GM21717 (cell line): ENCODE measurements at regions not wholly inside any gene's neighbourhood (a gene's known extent, or its start where the extent isn't known, plus 50 kb on each side); places are given as distances from the start of the nearest gene placed in this dataset.
"Not testable (repeated sequence)": the region's sequence is repeated elsewhere in the genome, so short reads cannot be mapped to it uniquely, and the experiment has no call there.

Source experiments
- ATAC-seq: cut with Tn5 transposase; IDR thresholded peaks from one replicate; pipeline ENCODE4 v1.9.1; 2021; ENCODE audit warnings: mild to moderate bottlenecking, moderate library complexity; ENCODE audit not compliant: unreplicated experiment

DNA sequence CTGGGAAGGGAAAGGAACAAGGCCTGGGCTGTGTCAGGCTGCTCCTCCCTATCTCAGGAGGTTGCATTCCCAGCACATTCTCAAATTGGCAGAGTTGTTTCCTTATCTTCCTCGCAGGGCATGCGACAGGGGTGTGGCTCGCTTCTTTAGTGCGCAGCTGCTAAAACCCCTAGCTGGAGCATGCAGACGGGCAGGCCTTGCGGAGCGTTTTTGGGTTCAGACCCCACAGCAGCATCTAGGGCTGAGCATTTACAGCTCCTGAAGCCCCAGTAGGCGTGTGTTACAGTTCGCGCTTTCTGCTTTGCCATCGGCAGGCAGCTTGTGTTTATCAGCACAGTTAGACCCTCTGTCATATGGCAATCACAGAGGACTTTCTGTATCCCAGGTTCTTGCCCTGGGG, 392.4 kb downstream of the TECRL start:
- no peak for ATAC-seq

DNA sequence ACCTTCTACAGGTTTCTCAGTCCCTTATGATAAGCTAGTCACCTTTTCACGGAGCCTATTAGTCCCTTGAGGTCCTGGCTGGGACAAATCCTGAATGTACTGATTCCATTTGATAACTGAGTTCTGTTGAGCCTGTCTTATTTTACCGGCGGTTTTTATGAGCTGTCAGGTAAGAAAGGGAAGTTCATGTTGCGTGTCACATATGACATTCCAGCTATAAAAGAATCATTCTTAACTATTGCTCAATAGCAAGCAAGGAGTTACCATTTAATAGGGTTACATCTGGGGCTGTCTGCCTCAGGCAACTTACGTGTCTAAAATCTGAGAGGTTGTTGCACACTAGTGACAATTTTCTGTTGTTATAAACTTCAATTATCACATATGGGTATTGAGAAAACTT, 394.6 kb downstream of the TECRL start:
- ATAC-seq = no peak

DNA sequence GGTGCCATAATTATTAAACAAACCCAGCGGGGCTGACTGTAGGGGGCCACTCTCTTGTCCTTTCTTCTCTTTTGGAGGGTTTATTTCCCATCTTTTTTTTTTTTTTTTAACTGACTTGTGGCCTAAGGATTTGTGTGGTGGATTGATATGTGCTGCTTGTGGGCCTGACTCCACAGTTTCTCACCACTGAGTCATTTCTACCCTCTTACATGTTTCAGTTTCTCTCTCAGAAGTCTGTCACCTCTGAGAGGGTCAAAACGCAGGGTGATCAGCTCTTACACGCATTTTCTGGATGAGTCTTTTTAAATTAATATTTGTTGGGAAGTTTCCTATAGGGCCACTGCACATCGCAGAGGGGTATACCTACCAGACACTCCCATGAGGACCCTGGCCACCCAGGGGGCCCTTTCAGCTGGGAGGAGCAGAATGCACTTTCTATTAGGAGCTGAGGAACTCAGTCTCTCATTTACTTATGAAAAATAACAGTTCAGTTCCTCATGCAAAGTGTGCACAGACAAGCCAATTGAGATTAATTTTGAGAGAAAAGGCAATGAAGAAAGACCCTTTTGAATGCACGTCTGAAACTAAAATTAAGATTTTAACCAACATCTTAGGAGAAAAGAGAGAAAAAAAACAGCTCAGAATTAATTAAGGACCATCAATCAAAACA, 407.9 kb downstream of the TECRL start:
- peak; percentile 100 for ATAC-seq

DNA sequence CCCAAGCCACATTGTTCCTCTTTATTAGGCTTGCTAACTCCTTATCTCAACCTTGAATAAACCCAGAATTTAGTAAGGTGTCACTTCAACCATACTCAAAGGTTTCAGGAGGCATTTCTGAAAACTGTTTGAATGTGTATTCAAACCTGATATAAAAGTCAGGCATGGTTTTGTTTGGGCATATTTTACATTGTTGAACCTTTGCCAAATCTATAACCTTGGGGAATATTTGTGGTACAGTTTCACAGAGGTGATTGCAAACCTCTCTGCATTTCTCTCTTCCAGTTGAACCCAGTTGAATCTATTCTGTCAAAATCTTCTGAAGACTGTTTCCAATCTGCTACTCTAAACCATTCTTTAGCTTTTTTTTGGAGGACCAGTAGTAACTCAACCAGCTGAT, 409.0 kb downstream of the TECRL start:
- ATAC-seq = no peak

DNA sequence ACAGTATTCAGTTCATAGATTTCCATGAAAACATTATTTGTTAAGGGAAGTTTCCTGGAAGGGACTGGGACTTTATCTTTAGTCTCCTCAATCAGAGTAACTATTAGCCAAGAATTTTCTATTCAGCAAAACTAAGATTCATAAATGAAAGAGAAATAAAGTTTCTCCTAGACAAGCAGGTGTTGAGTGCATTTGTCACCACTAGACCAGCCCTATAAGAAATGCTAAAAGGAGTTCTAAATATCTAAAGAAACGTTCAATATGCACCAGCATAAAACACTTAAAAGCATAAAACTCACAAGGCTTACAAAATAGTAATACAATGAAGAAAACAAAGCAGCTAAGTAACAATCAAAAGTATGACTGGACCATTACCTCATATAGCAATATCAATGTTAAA, 423.0 kb downstream of the TECRL start:
- ATAC-seq = no peak

DNA sequence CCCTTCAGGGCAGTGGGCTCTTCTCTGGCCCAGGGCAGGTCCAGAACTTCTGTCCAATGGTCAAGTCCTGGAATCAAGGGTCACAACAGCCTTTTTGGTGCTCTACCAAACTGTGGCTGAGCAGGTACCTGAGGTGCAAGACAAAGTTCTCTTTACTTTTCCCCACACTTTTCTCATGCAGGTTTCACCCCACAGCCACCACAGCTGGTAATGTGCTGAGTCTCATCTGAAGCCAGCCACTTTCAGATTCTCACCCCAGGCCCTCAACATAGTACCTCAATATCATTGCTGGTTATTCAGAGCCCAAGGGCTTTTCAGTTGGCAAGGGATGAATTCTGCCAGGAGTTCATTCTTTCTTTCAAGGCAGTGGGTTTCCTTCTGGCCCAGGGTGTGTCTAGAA, 426.0 kb downstream of the TECRL start:
- no peak for ATAC-seq

DNA sequence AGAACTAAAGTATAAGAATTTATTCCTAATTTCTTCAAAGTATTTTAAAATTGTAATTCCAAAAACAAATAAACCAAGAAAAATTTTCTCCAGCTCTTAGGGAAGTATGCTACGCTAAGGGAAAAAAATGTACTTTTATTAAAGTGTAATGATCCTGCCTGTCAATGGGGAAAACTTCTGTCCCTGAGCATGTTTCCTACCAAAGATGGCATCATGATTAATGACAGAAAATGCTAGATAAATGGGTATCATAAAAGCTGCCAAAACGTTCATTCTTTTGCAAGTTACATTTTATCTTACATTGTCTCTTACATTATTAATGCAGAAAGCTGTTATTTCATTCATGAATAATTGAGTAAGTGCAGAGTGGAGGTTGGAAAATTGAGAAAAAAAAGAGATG, 443.4 kb downstream of the TECRL start:
- no peak for ATAC-seq

DNA sequence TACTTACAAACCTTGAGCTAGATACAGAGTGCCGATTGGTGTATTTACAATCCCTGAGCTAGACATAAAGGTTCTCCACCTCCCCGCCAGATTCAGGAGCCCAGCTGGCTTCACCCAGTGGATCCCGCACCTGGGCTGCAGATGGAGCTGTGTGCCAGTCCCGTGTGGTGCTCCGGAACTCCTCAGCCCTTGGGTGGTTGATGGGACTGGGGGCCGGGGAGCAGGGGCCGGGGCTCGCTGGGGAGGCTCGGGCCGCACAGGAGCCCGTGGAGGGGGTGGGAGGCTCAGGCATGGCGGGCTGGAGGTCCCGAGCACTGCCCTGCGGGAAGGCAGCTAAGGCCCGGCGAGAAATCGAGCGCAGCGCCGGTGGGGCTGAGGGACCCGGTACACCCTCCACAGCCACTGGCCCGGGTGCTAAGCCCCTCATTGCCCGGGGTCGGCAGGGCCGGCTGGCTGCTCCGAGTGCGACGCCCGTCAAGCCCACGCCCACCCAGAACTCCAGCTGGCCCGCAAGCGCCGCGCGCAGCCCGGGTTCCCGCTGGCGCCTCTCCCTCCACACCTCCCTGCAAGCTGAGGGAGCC, 466.5 kb downstream of the TECRL start:
- ATAC-seq = not testable (repeated sequence)

DNA sequence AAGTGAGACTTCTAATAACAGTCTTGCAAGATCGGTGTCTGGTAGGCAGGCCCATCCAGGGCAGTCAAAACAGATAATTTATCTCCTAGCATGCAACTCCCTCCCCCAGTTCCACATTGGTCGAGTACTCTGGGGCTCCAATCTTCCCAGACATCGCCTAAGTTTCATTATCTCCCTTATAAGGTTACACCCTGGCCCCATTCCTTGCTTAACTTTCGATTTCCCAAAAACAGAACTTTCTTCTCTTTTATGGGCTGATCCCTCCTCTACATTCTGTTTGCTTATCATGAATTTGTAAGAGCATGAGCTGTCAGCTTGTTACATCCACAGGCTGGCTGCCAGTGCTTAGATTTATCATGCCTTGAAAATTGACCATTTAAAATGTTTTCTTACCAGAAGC, 471.3 kb downstream of the TECRL start:
- ATAC-seq = no peak

DNA sequence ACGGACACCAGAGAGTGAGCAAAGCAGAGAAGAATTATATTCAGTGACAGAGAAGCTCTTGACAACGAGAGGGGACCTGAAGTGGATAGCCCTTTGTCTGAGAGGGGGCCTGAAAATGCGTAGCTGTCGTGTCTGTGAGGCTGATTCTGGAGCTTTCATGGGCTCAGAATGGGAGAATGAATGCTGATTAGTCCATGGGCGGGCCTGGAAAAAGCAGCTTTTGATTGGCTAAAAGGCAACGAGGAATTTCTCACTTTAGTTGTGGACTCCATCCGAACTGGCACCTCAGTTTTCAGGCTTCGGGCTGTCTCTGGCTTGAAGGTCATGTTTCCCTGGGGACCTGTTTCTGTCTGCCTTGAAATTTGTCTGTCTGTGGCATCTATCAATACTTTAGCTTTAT, 487.1 kb downstream of the TECRL start:
- ATAC-seq = no peak

DNA sequence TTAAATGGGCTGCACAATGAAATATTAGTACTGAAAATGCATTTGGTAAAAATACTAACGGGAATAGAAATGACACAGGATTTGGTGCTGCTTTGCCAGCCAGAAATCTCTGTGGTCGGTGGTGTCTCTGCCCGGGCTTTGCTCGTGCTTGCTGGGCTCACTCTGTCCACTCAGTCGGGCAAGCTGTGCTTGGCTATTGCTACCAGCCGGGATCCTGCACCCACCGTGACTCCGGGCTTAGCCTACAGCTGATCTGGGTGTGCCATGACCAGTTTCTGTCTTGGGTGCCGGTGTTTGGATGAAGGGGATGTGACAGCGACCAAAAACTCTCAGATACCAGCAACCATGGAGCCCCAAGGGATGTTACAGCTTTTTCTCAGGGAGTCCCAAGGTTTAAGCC, 487.7 kb downstream of the TECRL start:
- no peak for ATAC-seq

DNA sequence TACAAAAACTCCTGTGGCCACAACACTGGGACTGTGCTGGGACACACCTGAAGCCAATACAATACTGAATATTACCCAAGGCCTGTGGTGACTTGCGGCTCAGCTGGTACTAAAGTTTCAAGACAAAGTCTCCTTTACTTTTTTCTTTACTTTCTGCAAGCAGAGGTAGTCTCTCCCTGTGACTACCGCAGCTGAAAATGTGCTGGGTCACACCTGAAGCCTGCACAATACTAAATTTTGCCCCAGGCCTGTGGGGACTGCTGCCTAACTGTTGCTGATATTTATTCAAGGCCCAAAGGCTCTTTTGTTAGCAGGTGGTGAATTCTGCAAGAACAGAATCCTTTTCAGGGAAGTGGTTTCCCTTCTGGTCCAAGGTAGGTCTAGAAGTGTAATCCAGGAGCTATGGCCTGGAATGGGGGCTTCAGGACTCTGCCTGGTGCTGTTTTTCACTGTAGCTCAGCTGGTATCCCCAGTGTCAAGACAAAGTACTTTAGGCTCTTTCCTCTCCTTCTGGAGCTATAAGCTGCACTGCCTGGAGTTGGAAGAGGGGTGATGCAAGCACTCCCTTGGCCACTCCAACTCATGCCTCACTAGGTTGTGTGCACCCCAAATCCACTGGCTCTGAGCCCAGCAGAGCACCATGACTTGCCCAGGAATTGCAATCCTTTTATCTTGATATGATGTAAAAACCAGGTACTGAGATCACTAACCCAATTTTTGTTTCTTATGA, 489.4 kb downstream of the TECRL start:
- no peak for ATAC-seq

DNA sequence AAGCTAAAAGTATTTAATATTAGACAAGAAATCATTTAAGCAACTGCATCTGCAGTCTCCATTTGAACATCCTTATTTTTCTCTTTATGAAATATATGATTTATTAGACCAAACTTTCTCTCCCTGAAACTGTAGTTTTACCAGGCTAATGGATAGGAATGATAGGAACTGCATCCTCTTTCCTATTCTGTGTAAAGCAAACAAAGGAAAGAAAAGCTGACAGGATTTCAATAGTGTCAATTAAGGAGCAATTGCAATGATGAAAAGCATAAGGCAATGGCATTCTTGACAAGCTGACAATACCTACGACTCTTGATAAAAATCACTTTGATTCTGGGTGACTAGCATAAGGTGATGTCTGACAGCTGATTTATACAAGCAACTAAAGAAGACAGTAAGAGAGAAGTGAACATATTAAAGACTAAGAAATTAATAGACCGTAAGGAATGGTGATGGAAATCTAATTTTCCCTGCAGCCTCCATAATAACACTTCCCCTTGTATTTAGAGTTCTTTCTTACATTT, 502.5 kb downstream of the TECRL start:
- no peak for ATAC-seq

DNA sequence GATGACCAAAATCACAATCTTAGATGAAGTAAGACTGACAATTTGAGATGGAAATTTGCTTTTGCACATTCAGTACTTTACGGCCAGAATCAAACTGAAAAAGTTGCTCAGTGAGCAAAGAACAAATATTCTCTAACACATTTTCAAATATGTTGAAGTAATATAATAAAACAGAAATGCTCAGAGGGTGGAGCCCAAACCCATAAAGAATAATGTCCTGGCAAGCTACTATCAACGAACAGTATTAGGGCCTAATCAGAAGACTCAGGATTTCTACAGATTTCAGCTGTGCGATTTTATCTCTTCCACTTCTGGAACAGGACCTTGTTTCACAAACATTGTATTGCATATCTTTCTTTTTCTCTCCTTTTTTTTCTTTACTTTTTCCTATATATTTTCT, 505.0 kb downstream of the TECRL start:
- no peak for ATAC-seq

DNA sequence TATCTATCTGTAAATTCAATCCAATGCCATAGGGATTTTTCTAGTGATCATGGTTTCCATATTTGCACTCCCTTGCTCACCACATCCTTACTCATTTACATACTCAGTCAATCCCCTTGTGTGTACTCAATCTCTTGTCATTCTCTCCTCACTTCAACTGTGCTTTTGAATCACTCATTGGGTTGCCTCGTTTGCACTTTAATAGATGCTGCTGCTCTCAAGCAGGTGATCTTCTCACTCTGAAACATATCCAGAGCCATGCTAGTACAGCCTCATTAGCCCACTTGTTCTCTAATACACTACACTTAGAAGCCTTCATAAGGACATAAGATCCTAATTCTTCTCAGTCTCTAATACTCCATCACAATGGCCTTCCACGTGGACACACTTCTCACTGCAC, 507.9 kb downstream of the TECRL start:
- no peak for ATAC-seq

DNA sequence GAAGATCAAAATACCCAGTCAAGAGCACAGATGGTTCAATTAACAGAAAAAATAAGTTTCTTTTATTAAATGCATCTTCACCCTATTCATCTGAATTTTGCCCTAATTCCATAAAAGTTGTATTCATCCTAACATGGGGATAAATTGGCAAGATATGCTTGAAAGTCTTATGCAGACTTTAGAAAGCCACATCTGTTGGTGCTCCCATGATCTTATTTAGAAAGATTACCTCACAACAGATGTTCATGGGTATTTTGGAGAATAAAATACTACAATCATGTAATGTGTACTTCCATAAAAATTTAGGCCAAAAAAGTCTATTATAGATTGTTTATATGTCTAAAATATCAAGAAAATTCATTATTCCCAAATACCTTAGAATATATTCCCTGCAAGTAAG, 510.3 kb downstream of the TECRL start:
- ATAC-seq = no peak

DNA sequence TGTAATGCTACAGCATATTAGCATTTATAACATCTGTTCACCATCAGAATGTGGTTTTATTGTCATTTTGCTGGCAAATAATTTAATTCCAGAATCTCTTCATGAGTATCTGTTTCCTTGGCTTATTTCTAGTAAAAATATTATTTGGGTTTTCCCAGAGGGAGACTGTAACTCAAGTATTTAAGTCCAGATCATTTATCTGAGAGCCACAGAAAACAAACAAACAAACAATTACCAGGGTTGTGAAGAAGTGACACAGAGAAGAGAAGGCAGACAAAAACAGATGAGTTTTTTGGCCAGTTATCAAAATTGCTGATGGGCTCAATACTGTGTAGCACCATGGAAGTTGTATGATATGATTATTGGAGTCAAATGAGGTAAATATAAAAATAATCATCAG, 515.1 kb downstream of the TECRL start:
- no peak for ATAC-seq

DNA sequence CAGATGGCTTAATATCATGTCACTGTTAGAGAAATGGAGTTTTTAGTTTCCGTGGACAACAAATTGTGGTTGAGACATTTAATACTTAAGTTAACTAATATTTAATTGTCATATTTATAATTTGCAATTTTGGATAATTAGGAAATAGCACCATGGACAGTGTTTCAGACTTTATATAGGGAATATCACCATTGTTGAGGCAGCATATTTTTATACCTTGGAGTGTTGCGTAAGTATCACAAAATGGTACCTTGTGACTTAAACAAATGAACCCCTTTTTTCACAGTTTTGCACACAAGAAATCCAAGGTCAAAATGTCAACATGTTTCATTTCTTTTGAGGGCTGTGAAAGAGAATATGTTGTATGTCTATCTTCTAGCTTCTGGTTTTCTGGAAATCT, 539.9 kb downstream of the TECRL start:
- ATAC-seq = no peak

DNA sequence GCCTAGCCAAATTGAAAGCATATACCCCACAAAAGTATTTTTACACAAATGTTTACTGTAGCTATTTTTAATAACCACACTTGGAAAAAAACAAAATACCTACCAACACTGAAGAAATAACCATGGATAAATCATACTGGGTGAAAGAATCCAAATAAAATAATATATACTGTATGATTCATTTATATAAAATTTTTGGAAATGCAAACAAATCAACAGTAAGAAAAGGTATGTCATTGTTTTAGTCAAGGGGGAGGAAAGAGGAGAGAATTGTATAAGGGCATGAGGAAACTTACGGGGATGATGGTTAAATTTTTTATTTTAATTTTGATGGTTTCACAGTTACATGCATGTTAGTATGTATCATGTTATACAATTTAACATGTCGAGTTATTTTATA, 557.8 kb downstream of the TECRL start:
- no peak for ATAC-seq

DNA sequence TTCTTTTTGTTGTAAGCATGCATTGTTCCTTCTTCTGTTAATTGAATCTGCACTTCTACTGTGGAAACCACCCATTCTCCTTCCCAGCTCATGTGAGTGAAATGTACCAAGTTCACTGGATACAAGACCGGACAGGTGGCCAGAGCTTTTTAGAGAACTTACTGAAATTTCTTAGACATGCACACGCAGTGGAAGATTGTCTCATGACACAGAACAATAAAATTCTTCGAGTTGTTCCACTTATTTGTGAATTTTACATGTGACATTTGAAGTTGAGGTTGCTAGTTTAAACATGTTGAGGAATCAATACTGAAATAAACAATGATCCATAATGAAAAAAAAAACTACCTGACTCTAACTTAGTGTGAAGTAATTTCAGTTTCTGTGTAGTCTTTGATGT, 568.0 kb downstream of the TECRL start:
- no peak for ATAC-seq

DNA sequence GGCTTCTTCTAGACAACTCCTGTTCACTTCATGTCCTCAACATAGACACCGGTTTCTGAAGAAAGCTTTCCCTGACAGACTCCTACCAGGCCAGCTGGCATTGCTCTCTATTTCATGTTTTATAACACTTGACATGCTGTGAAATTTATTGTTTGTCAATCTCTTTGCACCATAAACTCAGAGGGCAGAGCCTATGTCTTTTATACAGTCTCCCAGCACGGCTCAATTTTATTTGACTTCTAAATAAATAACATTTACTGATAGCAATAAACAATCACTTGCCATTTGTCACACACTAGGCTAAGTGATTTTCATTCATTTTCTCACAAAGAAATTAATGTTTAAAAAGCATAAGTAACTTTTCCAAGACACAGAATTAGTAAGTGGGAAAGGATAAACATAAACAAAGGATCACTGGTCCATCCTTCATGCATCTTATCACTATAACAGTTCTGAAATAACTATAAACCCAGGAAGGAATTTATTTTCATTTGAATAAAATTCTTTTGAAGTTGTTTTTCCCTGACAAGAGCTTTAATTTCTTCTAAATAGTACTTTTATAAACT, 577.6 kb downstream of the TECRL start:
- no peak for ATAC-seq
